HepG2 (cell line): ENCODE measurements at regions not wholly inside any gene's neighbourhood (a gene's known extent, or its start where the extent isn't known, plus 50 kb on each side); places are given as distances from the start of the nearest gene placed in this dataset.

Experiments used
- GTF3A ChIP-seq: sonication (generic); formaldehyde crosslinking; conservative IDR thresholded peaks from 2 replicates; pipeline ENCODE4 v1.4.0; 2020; ENCODE audit warnings: mild to moderate bottlenecking, missing genetic modification reagents
- KAT8 ChIP-seq: IDR thresholded peaks from 2 replicates; pipeline ENCODE4 v1.6.1; 2016; ENCODE audit warnings: missing genetic modification reagents, missing compliant biosample characterization
- PHF5A ChIP-seq: IDR thresholded peaks from one replicate; pipeline ENCODE4 v1.6.1; 2018; ENCODE audit warnings: low read depth, missing genetic modification reagents; ENCODE audit not compliant: unreplicated experiment
- ZBTB8A ChIP-seq: sonication (generic); formaldehyde crosslinking; IDR thresholded peaks from 2 replicates; pipeline ENCODE4 v1.4.0; 2020; ENCODE audit warnings: mild to moderate bottlenecking, low read depth, missing genetic modification reagents, borderline replicate concordance
- ZNF720 ChIP-seq: sonication (generic); formaldehyde crosslinking; IDR thresholded peaks from 2 replicates; pipeline ENCODE4 v1.4.0; 2020; ENCODE audit warnings: missing genetic modification reagents
- ZNF768 ChIP-seq: sonication (generic); formaldehyde crosslinking; IDR thresholded peaks from 2 replicates; pipeline ENCODE4 v1.4.0; 2020; ENCODE audit warnings: missing genetic modification reagents
- TF ChIP-seq, protein P1 (sequence below): sonication (generic); formaldehyde crosslinking; IDR thresholded peaks from 2 replicates; pipeline ENCODE4 v1.8.0; 2022; ENCODE audit warnings: mild to moderate bottlenecking, missing genetic modification reagents; ENCODE audit not compliant: insufficient replicate concordance
- TF ChIP-seq, protein P2 (sequence below): sonication (generic); formaldehyde crosslinking; conservative IDR thresholded peaks from 2 replicates; pipeline ENCODE4 v1.8.1; 2023; ENCODE audit warnings: missing genetic modification reagents

DNA sequence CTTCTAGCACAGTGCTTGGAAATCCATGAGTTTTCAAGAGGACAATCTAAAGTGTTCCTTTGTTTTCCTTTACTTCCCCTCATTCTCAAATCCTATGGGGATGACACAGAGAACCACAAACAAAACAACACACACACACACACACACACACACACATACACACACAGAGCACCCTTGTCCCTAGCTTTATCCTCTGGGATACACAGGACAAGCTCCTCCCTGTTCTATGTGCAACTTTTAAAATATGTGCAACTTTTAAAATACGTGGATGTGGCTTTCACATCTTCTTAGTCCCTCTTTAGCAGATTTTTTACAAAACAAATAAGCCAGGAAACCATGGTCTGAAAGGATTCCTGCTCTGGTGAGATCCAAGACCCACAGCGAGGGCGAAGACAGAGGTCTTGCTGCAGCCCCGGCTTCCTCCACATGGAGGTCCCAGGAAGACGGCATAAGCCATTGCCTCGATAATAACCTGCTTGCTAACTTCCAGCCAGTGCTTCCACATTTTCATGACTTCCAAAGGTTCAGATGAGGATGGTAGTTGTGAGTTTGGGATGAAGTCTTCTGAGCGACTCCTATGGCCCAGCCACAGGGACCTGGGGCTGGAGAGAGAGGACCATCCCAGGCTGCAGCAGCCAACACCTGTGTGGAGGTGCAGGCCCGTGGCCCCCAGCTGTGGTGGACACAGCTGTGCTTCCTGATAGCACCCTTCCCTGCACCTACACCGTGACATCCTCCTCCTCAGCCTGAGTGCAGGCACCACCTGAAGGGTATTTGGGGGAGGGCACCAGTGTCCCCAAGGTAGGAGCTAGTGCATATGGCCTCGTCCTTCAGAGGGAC lies 62.8 kb upstream of the CD93 start (continued):
- TF ChIP-seq, protein P1, sequence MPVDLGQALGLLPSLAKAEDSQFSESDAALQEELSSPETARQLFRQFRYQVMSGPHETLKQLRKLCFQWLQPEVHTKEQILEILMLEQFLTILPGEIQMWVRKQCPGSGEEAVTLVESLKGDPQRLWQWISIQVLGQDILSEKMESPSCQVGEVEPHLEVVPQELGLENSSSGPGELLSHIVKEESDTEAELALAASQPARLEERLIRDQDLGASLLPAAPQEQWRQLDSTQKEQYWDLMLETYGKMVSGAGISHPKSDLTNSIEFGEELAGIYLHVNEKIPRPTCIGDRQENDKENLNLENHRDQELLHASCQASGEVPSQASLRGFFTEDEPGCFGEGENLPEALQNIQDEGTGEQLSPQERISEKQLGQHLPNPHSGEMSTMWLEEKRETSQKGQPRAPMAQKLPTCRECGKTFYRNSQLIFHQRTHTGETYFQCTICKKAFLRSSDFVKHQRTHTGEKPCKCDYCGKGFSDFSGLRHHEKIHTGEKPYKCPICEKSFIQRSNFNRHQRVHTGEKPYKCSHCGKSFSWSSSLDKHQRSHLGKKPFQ (CRISPR knock-in tag): peak; percentile 11
- TF ChIP-seq, protein P2, sequence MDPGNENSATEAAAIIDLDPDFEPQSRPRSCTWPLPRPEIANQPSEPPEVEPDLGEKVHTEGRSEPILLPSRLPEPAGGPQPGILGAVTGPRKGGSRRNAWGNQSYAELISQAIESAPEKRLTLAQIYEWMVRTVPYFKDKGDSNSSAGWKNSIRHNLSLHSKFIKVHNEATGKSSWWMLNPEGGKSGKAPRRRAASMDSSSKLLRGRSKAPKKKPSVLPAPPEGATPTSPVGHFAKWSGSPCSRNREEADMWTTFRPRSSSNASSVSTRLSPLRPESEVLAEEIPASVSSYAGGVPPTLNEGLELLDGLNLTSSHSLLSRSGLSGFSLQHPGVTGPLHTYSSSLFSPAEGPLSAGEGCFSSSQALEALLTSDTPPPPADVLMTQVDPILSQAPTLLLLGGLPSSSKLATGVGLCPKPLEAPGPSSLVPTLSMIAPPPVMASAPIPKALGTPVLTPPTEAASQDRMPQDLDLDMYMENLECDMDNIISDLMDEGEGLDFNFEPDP (CRISPR knock-in tag): no peak
- TF ChIP-seq ZNF720: no peak
- TF ChIP-seq KAT8 (CRISPR knock-in tag): no peak
- peak; percentile 18; the same call in 1 of the 2 replicates for TF ChIP-seq ZNF768 (CRISPR knock-in tag)
- TF ChIP-seq PHF5A (CRISPR knock-in tag): peak; percentile 11
- no peak for TF ChIP-seq GTF3A (CRISPR knock-in tag)
- TF ChIP-seq ZBTB8A (CRISPR knock-in tag): 0 out of 2 replicates have a peak, but pooled peaks have one; percentile 16
